ENCODE measurements at regions not wholly inside any gene's neighbourhood (a gene's known extent, or its start where the extent isn't known, plus 50 kb on each side); places are given as distances from the start of the nearest gene placed in this dataset.

DNA sequence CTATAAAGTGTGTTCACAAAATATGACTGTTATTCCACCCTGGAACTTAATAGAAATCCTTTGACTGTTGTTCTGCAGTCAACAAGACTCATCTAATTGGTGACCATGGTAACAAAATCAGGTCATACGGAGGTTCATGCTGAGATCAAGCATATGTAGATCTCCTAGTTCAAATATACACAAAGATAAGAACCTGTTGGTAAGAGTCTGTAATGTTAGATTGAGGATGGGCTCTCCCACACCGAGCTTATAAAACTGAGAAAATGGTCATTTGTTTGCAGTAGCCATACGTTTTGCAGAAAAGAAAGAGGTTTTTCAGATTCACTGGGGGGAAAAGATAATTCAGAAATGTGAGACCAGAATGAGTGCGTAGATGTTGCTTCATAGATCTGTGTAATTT is 468.1 kb downstream of the RPS6KC1 start:
- TF ChIP-seq POLR2AphosphoS5 (IDR thresholded peaks at IDR 0.05), result no peak
- TF ChIP-seq, protein P1, sequence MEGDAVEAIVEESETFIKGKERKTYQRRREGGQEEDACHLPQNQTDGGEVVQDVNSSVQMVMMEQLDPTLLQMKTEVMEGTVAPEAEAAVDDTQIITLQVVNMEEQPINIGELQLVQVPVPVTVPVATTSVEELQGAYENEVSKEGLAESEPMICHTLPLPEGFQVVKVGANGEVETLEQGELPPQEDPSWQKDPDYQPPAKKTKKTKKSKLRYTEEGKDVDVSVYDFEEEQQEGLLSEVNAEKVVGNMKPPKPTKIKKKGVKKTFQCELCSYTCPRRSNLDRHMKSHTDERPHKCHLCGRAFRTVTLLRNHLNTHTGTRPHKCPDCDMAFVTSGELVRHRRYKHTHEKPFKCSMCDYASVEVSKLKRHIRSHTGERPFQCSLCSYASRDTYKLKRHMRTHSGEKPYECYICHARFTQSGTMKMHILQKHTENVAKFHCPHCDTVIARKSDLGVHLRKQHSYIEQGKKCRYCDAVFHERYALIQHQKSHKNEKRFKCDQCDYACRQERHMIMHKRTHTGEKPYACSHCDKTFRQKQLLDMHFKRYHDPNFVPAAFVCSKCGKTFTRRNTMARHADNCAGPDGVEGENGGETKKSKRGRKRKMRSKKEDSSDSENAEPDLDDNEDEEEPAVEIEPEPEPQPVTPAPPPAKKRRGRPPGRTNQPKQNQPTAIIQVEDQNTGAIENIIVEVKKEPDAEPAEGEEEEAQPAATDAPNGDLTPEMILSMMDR (IDR thresholded peaks at IDR 0.05), result no peak
